HG03159 (cell line): ENCODE measurements at regions not wholly inside any gene's neighbourhood (a gene's known extent, or its start where the extent isn't known, plus 50 kb on each side); places are given as distances from the start of the nearest gene placed in this dataset.
"Not testable (repeated sequence)": the region's sequence is repeated elsewhere in the genome, so short reads cannot be mapped to it uniquely, and the experiment has no call there.

Experiments used
- ATAC-seq: cut with Tn5 transposase; IDR thresholded peaks from one replicate; pipeline ENCODE4 v1.9.1; 2021; ENCODE audit warnings: mild to moderate bottlenecking, moderate library complexity; ENCODE audit not compliant: unreplicated experiment

- ATAC-seq: no peak
Observed at GRCh38 chr2:186947516-186947915, 98.5 kb upstream of the ZSWIM2 start.

- ATAC-seq: no peak
Observed at GRCh38 chr2:186946896-186947467, 98.0 kb upstream of the ZSWIM2 start.

- no peak for ATAC-seq
Observed at GRCh38 chr2:186941853-186942252, 92.9 kb upstream of the ZSWIM2 start.

- no peak for ATAC-seq
Observed at GRCh38 chr2:186940463-186940862, 91.5 kb upstream of the ZSWIM2 start.

GRCh38 chr2:186934420-186934819 lies 85.5 kb upstream of the ZSWIM2 start:
- ATAC-seq: no peak

GRCh38 chr2:186927867-186928191 lies 78.9 kb upstream of the ZSWIM2 start:
- no peak for ATAC-seq

GRCh38 chr2:186927185-186927866 lies 78.4 kb upstream of the ZSWIM2 start:
- ATAC-seq: no peak

GRCh38 chr2:186925514-186925913 lies 76.5 kb upstream of the ZSWIM2 start:
- ATAC-seq: no peak

- not testable (repeated sequence) for ATAC-seq
Observed at GRCh38 chr2:186922316-186922715, 73.3 kb upstream of the ZSWIM2 start.

GRCh38 chr2:186919296-186919695 lies 70.3 kb upstream of the ZSWIM2 start:
- ATAC-seq: no peak

GRCh38 chr2:186918495-186918894 lies 69.5 kb upstream of the ZSWIM2 start:
- ATAC-seq: no peak

- ATAC-seq: no peak
Observed at GRCh38 chr2:186917866-186918265, 68.9 kb upstream of the ZSWIM2 start.

GRCh38 chr2:186913870-186914269 lies 64.9 kb upstream of the ZSWIM2 start:
- peak; percentile 95 for ATAC-seq

- ATAC-seq: no peak
Observed at GRCh38 chr2:186912979-186913378, 64.0 kb upstream of the ZSWIM2 start.

GRCh38 chr2:186911551-186912085 lies 62.6 kb upstream of the ZSWIM2 start:
- no peak for ATAC-seq

- no peak for ATAC-seq
Observed at GRCh38 chr2:186910996-186911395, 62.0 kb upstream of the ZSWIM2 start.

- ATAC-seq: no peak
Observed at GRCh38 chr2:186909095-186909494, 60.1 kb upstream of the ZSWIM2 start.

- peak; percentile 49 for ATAC-seq
Observed at GRCh38 chr2:186907897-186908296, 58.9 kb upstream of the ZSWIM2 start.

- ATAC-seq: no peak
Observed at GRCh38 chr2:186903216-186903615, 54.2 kb upstream of the ZSWIM2 start.
